Subcutaneous abdominal adipose tissue (tissue), 5 donors: ENCODE measurements at regions not wholly inside any gene's neighbourhood (a gene's known extent, or its start where the extent isn't known, plus 50 kb on each side); places are given as distances from the start of the nearest gene placed in this dataset.

Source experiments
- H3K27ac ChIP-seq: one replicate; pipeline ENCODE4 v1.7.0; 2013; ENCODE audit warnings: low read depth, mild to moderate bottlenecking, inconsistent platforms, low read length, moderate library complexity
- H3K27me3 ChIP-seq, 5 donors: one replicate each; pipeline ENCODE4 v1.7.0; 2013; ENCODE audit warnings: low read length in 5 of 5, inconsistent platforms in 1 of 5; ENCODE audit not compliant: control insufficient read depth in 5 of 5, insufficient read depth in 4 of 5
- H3K36me3 ChIP-seq, 5 donors: one replicate each; pipeline ENCODE4 v1.7.0; 2013; ENCODE audit warnings: low read length in 5 of 5; ENCODE audit not compliant: control insufficient read depth in 5 of 5, insufficient read depth in 5 of 5
- H3K4me1 ChIP-seq, 5 donors: one replicate each; pipeline ENCODE4 v1.7.0; 2013; ENCODE audit warnings: low read length in 5 of 5, mild to moderate bottlenecking in 3 of 5, moderate library complexity in 1 of 5; ENCODE audit not compliant: control insufficient read depth in 5 of 5, insufficient read depth in 5 of 5
- H3K4me3 ChIP-seq, 5 donors: one replicate each; pipeline ENCODE4 v1.7.0; 2013; ENCODE audit warnings: low read length in 5 of 5, low read depth in 1 of 5
- H3K9ac ChIP-seq, 5 donors: one replicate each; pipeline ENCODE4 v1.7.0; 2013; ENCODE audit warnings: low read length in 5 of 5, mild to moderate bottlenecking in 4 of 5, moderate library complexity in 3 of 5
- H3K9me3 ChIP-seq, 5 donors: one replicate each; pipeline ENCODE4 v1.7.0; 2013; ENCODE audit warnings: low read length in 5 of 5; ENCODE audit not compliant: control insufficient read depth in 5 of 5
- donor health status: healthy.
- donor health status: healthy.
- donor health status: healthy.
- donor health status: healthy.
- donor health status: healthy.

- peaks cover 0 to 5% (median 0%) of the 10 kb centered on the region in 5 donors for H3K9me3 ChIP-seq
- no peaks in the 10 kb centered on the region for H3K4me1 ChIP-seq
- H3K36me3 ChIP-seq, result no peaks in the 10 kb centered on the region
- H3K4me3 ChIP-seq, result no peak overlapping the region
- no peak overlapping the region for H3K9ac ChIP-seq
- no peak overlapping the region for H3K27ac ChIP-seq
- H3K27me3 ChIP-seq, result peaks cover 31 to 37% (median 32%) of the 10 kb centered on the region in 5 donors
Measured at GRCh38 chr20:51162015-51162414, 139.1 kb upstream of the KCNG1 start.

DNA sequence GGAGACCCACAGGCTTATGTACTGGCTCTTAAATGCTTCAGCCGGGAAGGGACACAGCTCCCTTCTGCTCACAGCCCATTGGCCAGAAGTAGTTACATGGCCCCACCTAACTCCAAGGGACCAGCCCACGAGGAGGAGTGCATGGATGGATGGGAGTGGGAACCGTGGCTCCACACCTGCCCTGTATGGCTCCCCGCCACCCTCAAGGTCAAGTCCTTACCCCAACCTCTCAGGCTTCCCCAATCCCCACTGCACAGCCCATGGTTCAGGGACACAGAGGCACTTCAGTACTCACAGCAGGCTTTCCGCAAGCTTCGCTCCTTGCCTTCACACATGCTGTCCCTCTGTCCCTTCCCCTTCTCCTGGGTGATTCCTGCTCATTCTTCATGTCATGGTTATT, 137.9 kb upstream of the KCNG1 start:
- Histone ChIP-seq H3K36me3 (no peaks in the 10 kb centered on the region), H3K9ac (no peak overlapping the region)

GRCh38 chr20:51159981-51160380, 137.1 kb upstream of the KCNG1 start:
- Histone ChIP-seq H3K9ac (no peak overlapping the region), H3K4me3 (no peak overlapping the region), H3K9me3 (peaks cover 0 to 5% (median 0%) of the 10 kb centered on the region in 5 donors), H3K36me3 (no peaks in the 10 kb centered on the region), H3K27ac (no peak overlapping the region), H3K27me3 (peaks cover 25 to 36% (median 29%) of the 10 kb centered on the region in 5 donors), H3K4me1 (peaks cover 0 to 10% (median 6%) of the 10 kb centered on the region in 5 donors)

More for the DNA sequence above, 137.9 kb upstream of the KCNG1 start:
- no peak overlapping the region for H3K4me3 ChIP-seq
- peaks cover 0 to 9% (median 6%) of the 10 kb centered on the region in 5 donors for H3K4me1 ChIP-seq
- no peak overlapping the region for H3K27ac ChIP-seq
- peaks cover 0 to 5% (median 0%) of the 10 kb centered on the region in 5 donors for H3K9me3 ChIP-seq
- H3K27me3 ChIP-seq, result peaks cover 31 to 37% (median 32%) of the 10 kb centered on the region in 5 donors

DNA sequence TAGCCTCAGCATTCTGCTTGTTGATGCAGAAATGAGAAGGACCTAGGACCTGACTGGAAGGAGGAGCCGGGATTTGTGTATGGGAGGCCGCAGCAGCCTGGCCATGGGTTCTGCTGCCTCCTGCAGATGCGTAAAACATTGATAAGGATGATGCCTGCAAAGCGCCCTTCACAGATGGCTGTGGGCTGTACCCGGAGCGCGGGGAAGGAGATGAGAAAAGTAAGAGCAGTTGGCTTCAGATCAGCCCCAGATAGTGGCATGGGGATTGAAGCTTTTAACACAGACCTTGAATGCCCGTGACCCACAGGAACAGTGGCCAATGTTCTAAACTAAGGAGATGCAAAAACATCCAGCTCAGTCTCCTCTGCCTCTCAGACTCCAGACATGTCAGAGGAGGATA, 136.4 kb upstream of the KCNG1 start:
- no peak overlapping the region for H3K4me3 ChIP-seq
- H3K27me3 ChIP-seq, result peaks cover 22 to 34% (median 29%) of the 10 kb centered on the region in 5 donors

GRCh38 chr20:51158226-51158625, 135.3 kb upstream of the KCNG1 start:
- Histone ChIP-seq H3K9ac (no peak overlapping the region), H3K27ac (no peak overlapping the region), H3K4me1 (peaks cover 0 to 10% (median 6%) of the 10 kb centered on the region in 5 donors), H3K4me3 (no peak overlapping the region), H3K9me3 (peaks cover 0 to 5% (median 0%) of the 10 kb centered on the region in 5 donors), H3K36me3 (no peaks in the 10 kb centered on the region), H3K27me3 (peaks cover 20 to 34% (median 31%) of the 10 kb centered on the region in 5 donors)

More for the DNA sequence above, 136.4 kb upstream of the KCNG1 start:
- H3K27ac ChIP-seq, result no peak overlapping the region
- H3K9ac ChIP-seq, result no peak overlapping the region
- peaks cover 0 to 5% (median 0%) of the 10 kb centered on the region in 5 donors for H3K9me3 ChIP-seq
- H3K36me3 ChIP-seq, result no peaks in the 10 kb centered on the region
- H3K4me1 ChIP-seq, result peaks cover 0 to 10% (median 6%) of the 10 kb centered on the region in 5 donors

GRCh38 chr20:51156041-51156982, 133.4 kb upstream of the KCNG1 start:
- H3K4me1 ChIP-seq, result peaks cover 0 to 10% (median 6%) of the 10 kb centered on the region in 5 donors
- H3K9ac ChIP-seq, result no peak overlapping the region
- H3K9me3 ChIP-seq, result peaks cover 0 to 5% (median 0%) of the 10 kb centered on the region in 5 donors
- no peaks in the 10 kb centered on the region for H3K36me3 ChIP-seq
- H3K4me3 ChIP-seq, result peak overlapping the region in 1 of 5 donors; percentile 3
- H3K27ac ChIP-seq, result no peak overlapping the region
- peaks cover 22 to 31% (median 25%) of the 10 kb centered on the region in 5 donors for H3K27me3 ChIP-seq

DNA sequence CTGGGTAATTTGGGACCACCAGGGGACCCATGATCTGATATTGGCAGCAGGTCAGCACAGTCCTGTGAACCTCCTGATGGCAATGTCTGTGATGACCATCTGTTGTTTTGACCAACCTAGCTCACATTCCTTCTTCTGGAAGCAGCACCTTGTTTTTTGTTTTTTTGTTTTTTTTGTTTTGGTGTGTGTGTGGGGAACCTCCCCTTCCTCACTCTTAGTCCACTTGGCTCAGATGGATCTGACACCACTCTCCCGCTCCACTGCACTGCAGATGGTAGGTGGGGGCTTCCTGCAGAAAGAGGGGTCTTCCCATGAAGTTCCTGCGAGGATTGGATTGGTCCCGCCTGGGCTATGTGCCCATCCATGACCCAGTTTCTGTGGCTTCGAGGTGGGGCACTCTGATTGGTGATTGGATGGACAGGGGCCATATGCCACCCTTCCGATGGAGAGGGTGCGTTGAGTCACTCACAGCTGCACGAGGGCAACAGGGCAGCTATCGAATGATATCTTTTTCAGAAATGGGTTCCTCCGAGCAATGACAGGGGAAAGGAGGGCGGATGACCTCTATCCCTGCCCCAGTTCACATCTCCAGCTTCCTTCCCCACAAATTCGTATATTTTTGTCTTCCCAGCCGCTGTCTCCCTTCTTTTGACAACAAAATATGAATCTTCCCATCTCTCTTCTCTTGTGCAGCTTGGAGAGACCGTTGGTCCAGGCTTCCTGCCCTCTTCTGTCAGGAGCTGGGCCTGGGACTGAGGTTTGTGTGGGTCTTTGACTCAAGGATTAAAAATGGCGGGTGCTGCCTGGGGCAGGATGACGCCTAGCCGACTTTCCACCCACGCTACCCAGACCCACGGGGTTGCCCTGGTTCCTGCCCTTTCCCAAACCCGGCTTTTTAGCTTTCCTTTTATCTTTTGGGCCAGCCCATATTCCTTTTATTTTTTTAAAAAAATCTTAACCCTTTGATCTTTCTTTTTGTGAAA, 132.1 kb upstream of the KCNG1 start:
- peaks cover 0 to 10% (median 6%) of the 10 kb centered on the region in 5 donors for H3K4me1 ChIP-seq
- H3K36me3 ChIP-seq, result no peaks in the 10 kb centered on the region
- no peaks in the 10 kb centered on the region for H3K9me3 ChIP-seq
- H3K4me3 ChIP-seq, result no peak overlapping the region
- H3K27ac ChIP-seq, result no peak overlapping the region
- peaks cover 11 to 21% (median 17%) of the 10 kb centered on the region in 5 donors for H3K27me3 ChIP-seq
- H3K9ac ChIP-seq, result no peak overlapping the region

DNA sequence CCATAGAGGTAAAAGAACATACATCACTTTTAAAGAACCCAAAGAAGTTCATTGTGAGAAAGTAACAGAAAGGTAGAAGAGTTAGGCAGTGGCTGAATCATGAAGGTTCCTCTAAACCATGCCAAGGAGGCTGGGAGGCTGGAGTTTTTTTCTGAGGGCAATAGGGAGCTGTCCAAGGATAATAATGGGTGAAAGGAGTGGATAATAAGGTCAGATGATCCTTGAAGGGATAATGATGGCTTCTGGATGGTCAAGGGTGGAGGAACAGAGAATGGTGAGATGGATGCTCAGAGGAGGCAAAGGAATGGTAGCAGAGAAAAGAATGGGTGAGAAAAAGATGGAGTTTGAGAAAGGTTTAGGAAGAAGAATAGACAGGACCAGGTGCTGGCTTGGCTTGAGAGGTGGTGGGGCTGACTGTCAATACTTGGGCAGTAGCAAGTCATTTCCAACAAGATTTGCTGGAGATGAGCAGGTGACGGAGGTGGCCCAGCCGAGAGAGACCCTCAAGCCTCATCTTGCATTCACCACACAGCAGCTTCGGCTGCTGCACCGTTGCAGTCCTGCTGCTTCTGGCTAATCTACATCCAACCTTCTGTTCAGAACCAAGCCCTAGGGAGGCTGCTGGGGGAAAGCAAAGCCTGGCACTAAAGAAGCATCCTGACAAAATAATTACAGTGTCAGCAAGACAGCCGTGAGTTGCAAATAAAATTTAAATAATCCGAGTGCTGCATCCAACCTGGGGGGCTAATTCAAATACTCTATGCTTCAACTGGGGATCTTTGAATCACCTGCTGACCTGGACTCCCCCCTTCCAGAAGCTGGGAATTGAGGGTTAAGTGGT, 131.2 kb upstream of the KCNG1 start:
- Histone ChIP-seq H3K27ac (no peak overlapping the region), H3K9me3 (no peaks in the 10 kb centered on the region), H3K9ac (no peak overlapping the region), H3K4me1 (peaks cover 0 to 10% (median 6%) of the 10 kb centered on the region in 5 donors), H3K27me3 (peaks cover 8 to 14% (median 11%) of the 10 kb centered on the region in 5 donors), H3K36me3 (no peaks in the 10 kb centered on the region), H3K4me3 (no peak overlapping the region)

DNA sequence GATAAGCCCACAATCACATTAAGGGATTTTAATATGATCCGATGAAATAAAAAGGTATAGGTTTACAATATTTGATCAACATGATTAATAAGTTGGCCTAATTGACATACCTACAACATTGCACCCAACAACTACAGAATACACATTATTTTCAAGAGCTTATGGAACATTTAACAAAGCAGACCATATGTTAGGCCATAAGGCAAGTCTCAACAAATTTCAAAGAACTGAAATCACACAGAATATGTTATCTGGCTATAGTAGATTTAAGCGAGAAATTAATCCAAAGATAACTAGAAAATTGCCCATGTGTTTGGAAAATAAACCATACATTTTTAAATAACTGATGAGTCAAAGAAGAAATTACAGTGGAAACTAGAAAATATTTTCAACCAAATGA, 126.0 kb upstream of the KCNG1 start:
- H3K27me3 ChIP-seq, result peaks cover 4 to 10% (median 4%) of the 10 kb centered on the region in 5 donors
- H3K9me3 ChIP-seq, result peaks cover 0 to 2% (median 0%) of the 10 kb centered on the region in 5 donors
- no peak overlapping the region for H3K9ac ChIP-seq
- no peaks in the 10 kb centered on the region for H3K36me3 ChIP-seq
- no peak overlapping the region for H3K27ac ChIP-seq
- no peaks in the 10 kb centered on the region for H3K4me1 ChIP-seq
- no peak overlapping the region for H3K4me3 ChIP-seq
